Cardiac muscle cell (in vitro differentiated cells and primary cell): ENCODE measurements at regions not wholly inside any gene's neighbourhood (a gene's known extent, or its start where the extent isn't known, plus 50 kb on each side); places are given as distances from the start of the nearest gene placed in this dataset.
"Not testable (repeated sequence)": the region's sequence is repeated elsewhere in the genome, so short reads cannot be mapped to it uniquely, and the experiment has no call there.

Experiments used
- DNase-seq, 2 donors: peaks; one replicate each; pipeline versions ENCODE4 v3.0.0 to v3.0.0-alpha.2; 2010 to 2017; ENCODE audit warnings: low read depth in 1 of 2, low spot score in 1 of 2
- H3K27ac ChIP-seq: fragments of 200-600 bp; sonication (generic); 2 replicates; pipeline ENCODE4 v1.5.1; 2016
- H3K27me3 ChIP-seq: fragments of 200-600 bp; sonication (generic); 2 replicates; pipeline ENCODE4 v1.6.0; 2016; ENCODE audit warnings: control low read depth
- H3K36me3 ChIP-seq: fragments of 200-600 bp; sonication (generic); 2 replicates; pipeline ENCODE4 v1.5.1; 2016; ENCODE audit warnings: control low read depth
- H3K4me1 ChIP-seq: fragments of 200-600 bp; sonication (generic); 2 replicates; pipeline ENCODE4 v1.8.1; 2017; ENCODE audit warnings: low read depth, mild to moderate bottlenecking, mixed run types
- H3K4me3 ChIP-seq: fragments of 200-600 bp; sonication (generic); 2 replicates; pipeline ENCODE4 v1.5.1; 2016; ENCODE audit warnings: mild to moderate bottlenecking
- H3K9me3 ChIP-seq: fragments of 200-600 bp; sonication (generic); 2 replicates; pipeline ENCODE4 v1.5.1; 2017; ENCODE audit warnings: low read depth, mild to moderate bottlenecking, control low read depth
- CTCF ChIP-seq: IDR thresholded peaks from 2 replicates; pipeline ENCODE4 v1.5.1; 2012; ENCODE audit warnings: low read depth, mild to moderate bottlenecking, low read length

- H3K4me3 ChIP-seq: no peak overlapping the region
Observed at GRCh38 chr3:70476174-70476573, 163.7 kb upstream of the MDFIC2 start.

GRCh38 chr3:70471464-70472342 is 159.3 kb upstream of the MDFIC2 start:
- H3K27me3 ChIP-seq: no peaks in the 10 kb centered on the region
- no peak overlapping the region for H3K27ac ChIP-seq
- no peaks in the 10 kb centered on the region for H3K36me3 ChIP-seq
- no peak for DNase-seq
- H3K4me3 ChIP-seq: no peak overlapping the region
- TF ChIP-seq CTCF: no peak
- H3K9me3 ChIP-seq: no peaks in the 10 kb centered on the region
- no peaks in the 10 kb centered on the region for H3K4me1 ChIP-seq

More at GRCh38 chr3:70476174-70476573, 163.7 kb upstream of the MDFIC2 start:
- no peak for TF ChIP-seq CTCF
- Histone ChIP-seq H3K36me3 (no peaks in the 10 kb centered on the region), H3K27ac (no peak overlapping the region), H3K4me1 (no peaks in the 10 kb centered on the region), H3K27me3 (no peaks in the 10 kb centered on the region), H3K9me3 (no peaks in the 10 kb centered on the region)
- DNase-seq: no peak

GRCh38 chr3:70466096-70466495 is 153.7 kb upstream of the MDFIC2 start:
- TF ChIP-seq CTCF: no peak
- H3K36me3 ChIP-seq: no peaks in the 10 kb centered on the region

GRCh38 chr3:70464876-70465275 is 152.4 kb upstream of the MDFIC2 start:
- Histone ChIP-seq H3K27me3 (no peaks in the 10 kb centered on the region), H3K4me3 (no peak overlapping the region), H3K4me1 (no peaks in the 10 kb centered on the region), H3K27ac (no peak overlapping the region), H3K36me3 (no peaks in the 10 kb centered on the region), H3K9me3 (no peaks in the 10 kb centered on the region)
- no peak for DNase-seq
- TF ChIP-seq CTCF: no peak

More at GRCh38 chr3:70466096-70466495, 153.7 kb upstream of the MDFIC2 start:
- H3K27ac ChIP-seq: no peak overlapping the region
- H3K9me3 ChIP-seq: no peaks in the 10 kb centered on the region
- no peaks in the 10 kb centered on the region for H3K4me1 ChIP-seq
- no peaks in the 10 kb centered on the region for H3K27me3 ChIP-seq
- DNase-seq: no peak
- no peak overlapping the region for H3K4me3 ChIP-seq

- Histone ChIP-seq H3K4me1 (no peaks in the 10 kb centered on the region), H3K4me3 (no peak overlapping the region), H3K27ac (no peak overlapping the region), H3K36me3 (no peaks in the 10 kb centered on the region), H3K27me3 (no peaks in the 10 kb centered on the region), H3K9me3 (no peaks in the 10 kb centered on the region)
- no peak for DNase-seq
- TF ChIP-seq CTCF: no peak
Observed at GRCh38 chr3:70464465-70464864, 152.0 kb upstream of the MDFIC2 start.

- not testable (repeated sequence) for H3K27me3 ChIP-seq, H3K4me1 ChIP-seq, DNase-seq, H3K36me3 ChIP-seq, H3K4me3 ChIP-seq, H3K9me3 ChIP-seq, H3K27ac ChIP-seq
Observed at GRCh38 chr3:70450220-70450619, 137.8 kb upstream of the MDFIC2 start.

- H3K27me3 ChIP-seq, H3K4me1 ChIP-seq, H3K4me3 ChIP-seq, H3K9me3 ChIP-seq, H3K27ac ChIP-seq, H3K36me3 ChIP-seq, DNase-seq: not testable (repeated sequence)
Observed at GRCh38 chr3:70435422-70435821, 123.0 kb upstream of the MDFIC2 start.
